ENCODE measurements at regions not wholly inside any gene's neighbourhood (a gene's known extent, or its start where the extent isn't known, plus 50 kb on each side); places are given as distances from the start of the nearest gene placed in this dataset.

- no peaks in the 10 kb centered on the region for H3K36me3 ChIP-seq (ENCODE audit: insufficient read depth in 1 of 2, low read depth in 1 of 2)
- peaks cover 9% of the 10 kb centered on the region for H3K4me1 ChIP-seq
- no peak overlapping the region for H3K4me3 ChIP-seq
- H3K9me3 ChIP-seq: no peaks in the 10 kb centered on the region
- TF ChIP-seq, protein P1, sequence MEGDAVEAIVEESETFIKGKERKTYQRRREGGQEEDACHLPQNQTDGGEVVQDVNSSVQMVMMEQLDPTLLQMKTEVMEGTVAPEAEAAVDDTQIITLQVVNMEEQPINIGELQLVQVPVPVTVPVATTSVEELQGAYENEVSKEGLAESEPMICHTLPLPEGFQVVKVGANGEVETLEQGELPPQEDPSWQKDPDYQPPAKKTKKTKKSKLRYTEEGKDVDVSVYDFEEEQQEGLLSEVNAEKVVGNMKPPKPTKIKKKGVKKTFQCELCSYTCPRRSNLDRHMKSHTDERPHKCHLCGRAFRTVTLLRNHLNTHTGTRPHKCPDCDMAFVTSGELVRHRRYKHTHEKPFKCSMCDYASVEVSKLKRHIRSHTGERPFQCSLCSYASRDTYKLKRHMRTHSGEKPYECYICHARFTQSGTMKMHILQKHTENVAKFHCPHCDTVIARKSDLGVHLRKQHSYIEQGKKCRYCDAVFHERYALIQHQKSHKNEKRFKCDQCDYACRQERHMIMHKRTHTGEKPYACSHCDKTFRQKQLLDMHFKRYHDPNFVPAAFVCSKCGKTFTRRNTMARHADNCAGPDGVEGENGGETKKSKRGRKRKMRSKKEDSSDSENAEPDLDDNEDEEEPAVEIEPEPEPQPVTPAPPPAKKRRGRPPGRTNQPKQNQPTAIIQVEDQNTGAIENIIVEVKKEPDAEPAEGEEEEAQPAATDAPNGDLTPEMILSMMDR (IDR thresholded peaks at IDR 0.05): no peak
- DNase-seq: no peak
- 6 to 17% (median 13%) methylated on average over 2 of the region's 2 CpGs for WGBS, 3 donors
- H3K27ac ChIP-seq: no peak overlapping the region
- intact Hi-C loops (cut with DNase I): no loop called here
- H3K27me3 ChIP-seq (ENCODE audit: insufficient read depth in 3 of 3, low read length in 2 of 3): no peaks in the 10 kb centered on the region
- peak in 2 of 4 donors; percentile 30 to 67 for ATAC-seq
These were observed 54.2 kb upstream of the RBMS3 start for GRCh38 chr3:29226706-29227105.

DNA sequence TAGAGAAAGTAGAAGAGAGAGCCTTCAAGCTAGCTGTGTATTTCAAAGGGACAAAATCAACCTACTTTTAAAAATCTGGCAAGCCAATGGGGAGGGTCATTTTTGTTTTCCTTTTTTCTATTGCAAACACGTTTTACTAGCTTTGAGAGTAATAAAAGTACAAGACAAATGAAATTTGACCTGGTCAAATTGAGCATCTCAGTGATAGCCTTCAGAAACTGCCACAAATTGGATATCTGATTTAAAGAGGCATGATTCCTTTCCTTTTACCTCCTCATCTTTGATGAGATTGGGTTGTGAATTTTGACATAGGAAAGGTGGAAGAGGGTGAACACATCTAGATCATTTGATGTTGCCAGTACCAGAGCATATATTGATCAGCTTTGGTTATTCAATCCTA, 53.6 kb upstream of the RBMS3 start:
- no peaks in the 10 kb centered on the region for H3K9me3 ChIP-seq
- ATAC-seq (no peak), DNase-seq (no peak)
- 20 to 68% (median 53%) methylated on average over 1 of the region's 1 CpG for WGBS, 3 donors
- H3K36me3 ChIP-seq (ENCODE audit: insufficient read depth in 1 of 2, low read depth in 1 of 2): no peaks in the 10 kb centered on the region
- no peak overlapping the region for H3K4me3 ChIP-seq
- peaks cover 9% of the 10 kb centered on the region for H3K4me1 ChIP-seq
- no peaks in the 10 kb centered on the region for H3K27me3 ChIP-seq (ENCODE audit: insufficient read depth in 3 of 3, low read length in 2 of 3)
- TF ChIP-seq, protein P1 (IDR thresholded peaks at IDR 0.05): no peak
- no peak overlapping the region for H3K27ac ChIP-seq
- intact Hi-C loops (cut with DNase I): no loop called here

Data from psoas muscle (tissue), 7 donors.